UCSD-AML1 (cell line): ENCODE measurements at regions not wholly inside any gene's neighbourhood (a gene's known extent, or its start where the extent isn't known, plus 50 kb on each side); places are given as distances from the start of the nearest gene placed in this dataset.

Experiments used
- DNase-seq: peaks from one replicate; lab custom pipeline; 2025; ENCODE audit not compliant: unreplicated experiment; lab: John Stamatoyannopoulos, UW

- no peak for DNase-seq
These were observed 59.5 kb upstream of the DYNAP start for GRCh38 chr18:54531402-54532065.

- DNase-seq = no peak
These were observed 58.8 kb upstream of the DYNAP start for GRCh38 chr18:54532222-54532621.

GRCh38 chr18:54532962-54533361 is 58.1 kb upstream of the DYNAP start:
- no peak for DNase-seq
